Sigmoid colon (tissue), 4 donors: ENCODE measurements at regions not wholly inside any gene's neighbourhood (a gene's known extent, or its start where the extent isn't known, plus 50 kb on each side); places are given as distances from the start of the nearest gene placed in this dataset.

Experiments
- CTCF ChIP-seq, 4 experiments: fragments of 450-650 bp in 3 of 4; fragments of 200-600 bp in 1 of 4; IDR thresholded peaks; one replicate each; pipeline ENCODE4 v1.5.1; 2016 to 2019; ENCODE audit warnings: antibody characterized with exemption in 4 of 4, mild to moderate bottlenecking in 3 of 4, moderate library complexity in 2 of 4
- EP300 ChIP-seq, 4 donors: sonication (generic); formaldehyde crosslinking; IDR thresholded peaks; one replicate each; pipeline ENCODE4 v1.6.1; 2017; ENCODE audit warnings: antibody characterized with exemption in 4 of 4
- POLR2A ChIP-seq, 2 donors: fragments of 450-650 bp; IDR thresholded peaks; one replicate each; pipeline ENCODE4 v1.6.1; 2016; ENCODE audit warnings: antibody characterized with exemption in 2 of 2, mild to moderate bottlenecking in 2 of 2, moderate library complexity in 2 of 2
- POLR2AphosphoS5 ChIP-seq, 4 donors: sonication (generic); formaldehyde crosslinking; IDR thresholded peaks; one replicate each; pipeline ENCODE4 v1.6.1; 2017; ENCODE audit warnings: antibody characterized with exemption in 4 of 4

GRCh38 chr7:153514032-153514431, 538.2 kb upstream of the DPP6 start:
- TF ChIP-seq POLR2A (IDR thresholded peaks at IDR 0.05) (no peak), POLR2AphosphoS5 (IDR thresholded peaks at IDR 0.05) (peak in 3 of 4 donors; percentile 25 to 69 (median 68)), CTCF (IDR thresholded peaks at IDR 0.05) (no peak), EP300 (IDR thresholded peaks at IDR 0.05) (peak in 3 of 4 donors; percentile 4 to 41 (median 12))
